ENCODE measurements at regions not wholly inside any gene's neighbourhood (a gene's known extent, or its start where the extent isn't known, plus 50 kb on each side); places are given as distances from the start of the nearest gene placed in this dataset.

- Histone ChIP-seq H3K36me3 (replicated peaks; ENCODE audit: low read depth, low read length) (no peaks in the 10 kb centered on the region), H3K27me3 (ENCODE audit: low read depth, low read length) (no peaks in the 10 kb centered on the region), H3K79me2 (ENCODE audit: low read length) (no peaks in the 10 kb centered on the region), H3K9ac (ENCODE audit: low read length) (no peak overlapping the region), H3K4me2 (ENCODE audit: low read length) (no peak overlapping the region), H3K9me3 (ENCODE audit: insufficient read depth, low read length) (no peaks in the 10 kb centered on the region), H3K4me1 (ENCODE audit: low read length) (no peaks in the 10 kb centered on the region), H3K27ac (ENCODE audit: low read length) (no peak overlapping the region), H2AFZ (ENCODE audit: low read depth, low read length) (no peak overlapping the region), H4K20me1 (ENCODE audit: insufficient read depth, low read length) (no peaks in the 10 kb centered on the region), H3K4me3 (ENCODE audit: low read length) (no peak overlapping the region)
- TF ChIP-seq EZH2phosphoT487 (IDR thresholded peaks at IDR 0.05; ENCODE audit: low read depth) (no peak), CTCF (IDR thresholded peaks at IDR 0.05; ENCODE audit: low read depth, low read length) (no peak)
Measured at GRCh38 chr17:13405807-13406206, 195.9 kb downstream of the HS3ST3A1 start.

GRCh38 chr17:13405080-13405479 lies 196.6 kb downstream of the HS3ST3A1 start:
- Histone ChIP-seq H3K27ac (ENCODE audit: low read length) (no peak overlapping the region), H3K27me3 (ENCODE audit: low read depth, low read length) (no peaks in the 10 kb centered on the region), H2AFZ (ENCODE audit: low read depth, low read length) (no peak overlapping the region), H3K79me2 (ENCODE audit: low read length) (no peaks in the 10 kb centered on the region), H3K4me3 (ENCODE audit: low read length) (no peak overlapping the region), H3K4me1 (ENCODE audit: low read length) (no peaks in the 10 kb centered on the region), H3K36me3 (replicated peaks; ENCODE audit: low read depth, low read length) (no peaks in the 10 kb centered on the region), H3K4me2 (ENCODE audit: low read length) (no peak overlapping the region), H3K9ac (ENCODE audit: low read length) (no peak overlapping the region), H3K9me3 (ENCODE audit: insufficient read depth, low read length) (no peaks in the 10 kb centered on the region), H4K20me1 (ENCODE audit: insufficient read depth, low read length) (no peaks in the 10 kb centered on the region)
- TF ChIP-seq EZH2phosphoT487 (IDR thresholded peaks at IDR 0.05; ENCODE audit: low read depth) (no peak), CTCF (IDR thresholded peaks at IDR 0.05; ENCODE audit: low read depth, low read length) (no peak)

- H4K20me1 ChIP-seq (ENCODE audit: insufficient read depth, low read length): no peaks in the 10 kb centered on the region
- no peak overlapping the region for H3K4me3 ChIP-seq (ENCODE audit: low read length)
- H3K27ac ChIP-seq (ENCODE audit: low read length): no peak overlapping the region
- no peak for TF ChIP-seq CTCF (IDR thresholded peaks at IDR 0.05; ENCODE audit: low read depth, low read length)
- TF ChIP-seq EZH2phosphoT487 (IDR thresholded peaks at IDR 0.05; ENCODE audit: low read depth): no peak
- no peaks in the 10 kb centered on the region for H3K79me2 ChIP-seq (ENCODE audit: low read length)
- H3K36me3 ChIP-seq (replicated peaks; ENCODE audit: low read depth, low read length): no peaks in the 10 kb centered on the region
- no peak overlapping the region for H3K4me2 ChIP-seq (ENCODE audit: low read length)
- no peaks in the 10 kb centered on the region for H3K27me3 ChIP-seq (ENCODE audit: low read depth, low read length)
- H3K4me1 ChIP-seq (ENCODE audit: low read length): no peaks in the 10 kb centered on the region
- H3K9ac ChIP-seq (ENCODE audit: low read length): no peak overlapping the region
- H2AFZ ChIP-seq (ENCODE audit: low read depth, low read length): no peak overlapping the region
- no peaks in the 10 kb centered on the region for H3K9me3 ChIP-seq (ENCODE audit: insufficient read depth, low read length)
Measured at GRCh38 chr17:13403982-13404946, 197.5 kb downstream of the HS3ST3A1 start.

- no peaks in the 10 kb centered on the region for H4K20me1 ChIP-seq (ENCODE audit: insufficient read depth, low read length)
- no peak overlapping the region for H3K27ac ChIP-seq (ENCODE audit: low read length)
- no peak overlapping the region for H2AFZ ChIP-seq (ENCODE audit: low read depth, low read length)
- no peaks in the 10 kb centered on the region for H3K4me1 ChIP-seq (ENCODE audit: low read length)
- no peaks in the 10 kb centered on the region for H3K79me2 ChIP-seq (ENCODE audit: low read length)
- no peaks in the 10 kb centered on the region for H3K36me3 ChIP-seq (replicated peaks; ENCODE audit: low read depth, low read length)
- no peak overlapping the region for H3K4me2 ChIP-seq (ENCODE audit: low read length)
- no peaks in the 10 kb centered on the region for H3K27me3 ChIP-seq (ENCODE audit: low read depth, low read length)
- no peak overlapping the region for H3K4me3 ChIP-seq (ENCODE audit: low read length)
- no peaks in the 10 kb centered on the region for H3K9me3 ChIP-seq (ENCODE audit: insufficient read depth, low read length)
- no peak for TF ChIP-seq EZH2phosphoT487 (IDR thresholded peaks at IDR 0.05; ENCODE audit: low read depth)
- no peak for TF ChIP-seq CTCF (IDR thresholded peaks at IDR 0.05; ENCODE audit: low read depth, low read length)
- H3K9ac ChIP-seq (ENCODE audit: low read length): no peak overlapping the region
Measured at GRCh38 chr17:13400491-13400890, 201.2 kb downstream of the HS3ST3A1 start.
